KOPT-K1 (cell line): ENCODE measurements at regions not wholly inside any gene's neighbourhood (a gene's known extent, or its start where the extent isn't known, plus 50 kb on each side); places are given as distances from the start of the nearest gene placed in this dataset.

Source experiments
- H3K27ac ChIP-seq: fragments of 200-600 bp; sonication (generic); 2 replicates; pipeline ENCODE4 v1.5.1; 2016; ENCODE audit warnings: antibody characterized with exemption, mild to moderate bottlenecking, low read depth, low read length; ENCODE audit not compliant: poor library complexity, severe bottlenecking
- H3K36me3 ChIP-seq: fragments of 200-600 bp; sonication (generic); 2 replicates; pipeline ENCODE4 v1.5.1; 2017; ENCODE audit warnings: antibody characterized with exemption, mild to moderate bottlenecking, low read length, moderate library complexity; ENCODE audit not compliant: insufficient read depth
- H3K9me3 ChIP-seq: fragments of 200-600 bp; sonication (generic); 2 replicates; pipeline ENCODE4 v1.5.1; 2017; ENCODE audit warnings: antibody characterized with exemption, low read length, mild to moderate bottlenecking; ENCODE audit not compliant: insufficient read depth, poor library complexity, severe bottlenecking

- H3K27ac ChIP-seq, result no peak overlapping the region
- no peaks in the 10 kb centered on the region for H3K9me3 ChIP-seq
- no peaks in the 10 kb centered on the region for H3K36me3 ChIP-seq
These were observed 131.7 kb upstream of the CDH20 start for GRCh38 chr18:61201511-61201910.

GRCh38 chr18:61203151-61203550 lies 130.1 kb upstream of the CDH20 start:
- no peaks in the 10 kb centered on the region for H3K36me3 ChIP-seq

GRCh38 chr18:61209801-61210200 lies 123.4 kb upstream of the CDH20 start:
- H3K36me3 ChIP-seq, result no peaks in the 10 kb centered on the region
- H3K9me3 ChIP-seq, result no peaks in the 10 kb centered on the region
- H3K27ac ChIP-seq, result no peak overlapping the region

More at GRCh38 chr18:61203151-61203550, 130.1 kb upstream of the CDH20 start:
- H3K9me3 ChIP-seq, result no peaks in the 10 kb centered on the region
- no peak overlapping the region for H3K27ac ChIP-seq

- no peaks in the 10 kb centered on the region for H3K9me3 ChIP-seq
- no peak overlapping the region for H3K27ac ChIP-seq
- H3K36me3 ChIP-seq, result no peaks in the 10 kb centered on the region
These were observed 117.2 kb upstream of the CDH20 start for GRCh38 chr18:61216051-61216450.

GRCh38 chr18:61222206-61222605 lies 111.0 kb upstream of the CDH20 start:
- H3K27ac ChIP-seq, result no peak overlapping the region
- H3K36me3 ChIP-seq, result no peaks in the 10 kb centered on the region
- H3K9me3 ChIP-seq, result no peaks in the 10 kb centered on the region

GRCh38 chr18:61225336-61225735 lies 107.9 kb upstream of the CDH20 start:
- H3K36me3 ChIP-seq, result no peaks in the 10 kb centered on the region
- no peak overlapping the region for H3K27ac ChIP-seq
- no peaks in the 10 kb centered on the region for H3K9me3 ChIP-seq

GRCh38 chr18:61236356-61237057 lies 96.7 kb upstream of the CDH20 start:
- Histone ChIP-seq H3K9me3 (no peaks in the 10 kb centered on the region), H3K27ac (no peak overlapping the region), H3K36me3 (no peaks in the 10 kb centered on the region)

- Histone ChIP-seq H3K27ac (no peak overlapping the region), H3K36me3 (no peaks in the 10 kb centered on the region), H3K9me3 (no peaks in the 10 kb centered on the region)
These were observed 95.7 kb upstream of the CDH20 start for GRCh38 chr18:61237529-61237928.

- Histone ChIP-seq H3K9me3 (no peaks in the 10 kb centered on the region), H3K27ac (no peak overlapping the region), H3K36me3 (no peaks in the 10 kb centered on the region)
These were observed 94.2 kb upstream of the CDH20 start for GRCh38 chr18:61239051-61239450.

- Histone ChIP-seq H3K36me3 (no peaks in the 10 kb centered on the region), H3K27ac (no peak overlapping the region)
These were observed 91.9 kb upstream of the CDH20 start for GRCh38 chr18:61241260-61241853.

GRCh38 chr18:61244632-61245031 lies 88.6 kb upstream of the CDH20 start:
- H3K9me3 ChIP-seq, result no peaks in the 10 kb centered on the region

More at GRCh38 chr18:61241260-61241853, 91.9 kb upstream of the CDH20 start:
- H3K9me3 ChIP-seq, result no peaks in the 10 kb centered on the region

GRCh38 chr18:61245276-61245675 lies 88.0 kb upstream of the CDH20 start:
- Histone ChIP-seq H3K36me3 (no peaks in the 10 kb centered on the region), H3K27ac (no peak overlapping the region), H3K9me3 (no peaks in the 10 kb centered on the region)

More at GRCh38 chr18:61244632-61245031, 88.6 kb upstream of the CDH20 start:
- no peaks in the 10 kb centered on the region for H3K36me3 ChIP-seq
- H3K27ac ChIP-seq, result no peak overlapping the region

GRCh38 chr18:61248589-61248988 lies 84.6 kb upstream of the CDH20 start:
- Histone ChIP-seq H3K9me3 (no peaks in the 10 kb centered on the region), H3K36me3 (no peaks in the 10 kb centered on the region), H3K27ac (no peak overlapping the region)

- Histone ChIP-seq H3K36me3 (no peaks in the 10 kb centered on the region), H3K27ac (no peak overlapping the region)
These were observed 76.9 kb upstream of the CDH20 start for GRCh38 chr18:61256291-61256690.

GRCh38 chr18:61261870-61262269 lies 71.4 kb upstream of the CDH20 start:
- Histone ChIP-seq H3K36me3 (no peaks in the 10 kb centered on the region), H3K9me3 (no peaks in the 10 kb centered on the region), H3K27ac (no peak overlapping the region)

More at GRCh38 chr18:61256291-61256690, 76.9 kb upstream of the CDH20 start:
- H3K9me3 ChIP-seq, result no peaks in the 10 kb centered on the region

GRCh38 chr18:61272793-61273192 lies 60.4 kb upstream of the CDH20 start:
- Histone ChIP-seq H3K36me3 (no peaks in the 10 kb centered on the region), H3K9me3 (no peaks in the 10 kb centered on the region), H3K27ac (no peak overlapping the region)
